ENCODE measurements at regions not wholly inside any gene's neighbourhood (a gene's known extent, or its start where the extent isn't known, plus 50 kb on each side); places are given as distances from the start of the nearest gene placed in this dataset.

- TF ChIP-seq MYC (IDR thresholded peaks at IDR 0.05; ENCODE audit: low read depth, low read length) (no peak), POLR2A (IDR thresholded peaks at IDR 0.05; ENCODE audit: extremely low read depth, insufficient read length) (no peak), MAX (IDR thresholded peaks at IDR 0.05; ENCODE audit: low read depth, low read length) (no peak)
- TF ChIP-seq, protein P1, sequence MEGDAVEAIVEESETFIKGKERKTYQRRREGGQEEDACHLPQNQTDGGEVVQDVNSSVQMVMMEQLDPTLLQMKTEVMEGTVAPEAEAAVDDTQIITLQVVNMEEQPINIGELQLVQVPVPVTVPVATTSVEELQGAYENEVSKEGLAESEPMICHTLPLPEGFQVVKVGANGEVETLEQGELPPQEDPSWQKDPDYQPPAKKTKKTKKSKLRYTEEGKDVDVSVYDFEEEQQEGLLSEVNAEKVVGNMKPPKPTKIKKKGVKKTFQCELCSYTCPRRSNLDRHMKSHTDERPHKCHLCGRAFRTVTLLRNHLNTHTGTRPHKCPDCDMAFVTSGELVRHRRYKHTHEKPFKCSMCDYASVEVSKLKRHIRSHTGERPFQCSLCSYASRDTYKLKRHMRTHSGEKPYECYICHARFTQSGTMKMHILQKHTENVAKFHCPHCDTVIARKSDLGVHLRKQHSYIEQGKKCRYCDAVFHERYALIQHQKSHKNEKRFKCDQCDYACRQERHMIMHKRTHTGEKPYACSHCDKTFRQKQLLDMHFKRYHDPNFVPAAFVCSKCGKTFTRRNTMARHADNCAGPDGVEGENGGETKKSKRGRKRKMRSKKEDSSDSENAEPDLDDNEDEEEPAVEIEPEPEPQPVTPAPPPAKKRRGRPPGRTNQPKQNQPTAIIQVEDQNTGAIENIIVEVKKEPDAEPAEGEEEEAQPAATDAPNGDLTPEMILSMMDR (IDR thresholded peaks at IDR 0.05; ENCODE audit: low read depth, low read length) = no peak
- DNase-seq (ENCODE audit: low read depth) = no peak
- H3K4me3 ChIP-seq (ENCODE audit: low read depth, low read length) = no peak overlapping the region
Measured at GRCh38 chr6:139687055-139687454, 312.6 kb upstream of the CITED2 start.

DNA sequence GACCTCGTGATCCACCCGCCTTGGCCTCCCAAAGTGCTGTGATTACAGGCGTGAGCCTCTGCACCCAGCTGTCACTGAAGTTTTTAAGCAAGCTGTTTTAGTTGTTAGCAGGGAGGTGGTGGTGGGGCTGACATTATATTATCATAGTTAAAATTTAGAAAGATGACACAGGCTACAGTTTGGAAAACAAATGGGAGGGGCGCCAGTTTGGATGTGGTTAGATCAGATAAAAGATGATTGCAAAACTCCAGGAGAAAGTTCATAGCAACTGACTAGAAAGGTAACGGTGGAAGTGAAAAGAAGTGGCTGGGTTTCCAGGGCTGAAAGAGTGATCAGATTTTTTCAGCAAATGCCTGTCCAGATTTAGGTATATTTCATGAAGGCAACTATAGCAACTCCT lies 311.9 kb upstream of the CITED2 start:
- peak; percentile 54 for DNase-seq (ENCODE audit: low read depth)
- no peak for TF ChIP-seq MAX (IDR thresholded peaks at IDR 0.05; ENCODE audit: low read depth, low read length)
- no peak for TF ChIP-seq POLR2A (IDR thresholded peaks at IDR 0.05; ENCODE audit: extremely low read depth, insufficient read length)
- TF ChIP-seq, protein P1 (IDR thresholded peaks at IDR 0.05; ENCODE audit: low read depth, low read length) = no peak
- no peak for TF ChIP-seq MYC (IDR thresholded peaks at IDR 0.05; ENCODE audit: low read depth, low read length)
- no peak overlapping the region for H3K4me3 ChIP-seq (ENCODE audit: low read depth, low read length)

DNA sequence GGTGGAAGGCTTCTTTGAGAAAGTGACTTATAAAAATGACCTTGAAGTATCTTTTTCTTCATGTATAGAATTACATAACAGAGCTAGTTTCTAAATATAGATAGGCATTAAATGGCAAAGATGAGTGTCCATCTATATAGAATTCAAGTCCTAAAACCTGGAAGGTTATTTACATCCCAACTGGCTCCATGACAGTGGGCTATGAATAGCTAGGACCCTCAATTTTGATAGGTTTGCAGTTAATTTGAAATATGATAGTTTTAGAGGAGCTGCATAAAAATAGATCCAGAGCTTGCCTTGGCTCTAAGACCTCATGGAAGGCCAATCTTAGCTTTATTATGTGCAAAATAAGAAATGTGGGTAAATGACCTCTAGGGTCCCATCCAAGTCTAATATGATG lies 310.6 kb upstream of the CITED2 start:
- TF ChIP-seq MYC (IDR thresholded peaks at IDR 0.05; ENCODE audit: low read depth, low read length) (no peak), MAX (IDR thresholded peaks at IDR 0.05; ENCODE audit: low read depth, low read length) (no peak), POLR2A (IDR thresholded peaks at IDR 0.05; ENCODE audit: extremely low read depth, insufficient read length) (no peak)
- TF ChIP-seq, protein P1 (IDR thresholded peaks at IDR 0.05; ENCODE audit: low read depth, low read length) = no peak
- no peak overlapping the region for H3K4me3 ChIP-seq (ENCODE audit: low read depth, low read length)
- DNase-seq (ENCODE audit: low read depth) = no peak

GRCh38 chr6:139680819-139681218 lies 306.4 kb upstream of the CITED2 start:
- DNase-seq (ENCODE audit: low read depth) = no peak
- H3K4me3 ChIP-seq (ENCODE audit: low read depth, low read length) = no peak overlapping the region
- no peak for TF ChIP-seq MYC (IDR thresholded peaks at IDR 0.05; ENCODE audit: low read depth, low read length)
- no peak for TF ChIP-seq MAX (IDR thresholded peaks at IDR 0.05; ENCODE audit: low read depth, low read length)
- TF ChIP-seq, protein P1 (IDR thresholded peaks at IDR 0.05; ENCODE audit: low read depth, low read length) = no peak

- TF ChIP-seq, protein P1 (IDR thresholded peaks at IDR 0.05; ENCODE audit: low read depth, low read length) = no peak
- no peak for TF ChIP-seq MYC (IDR thresholded peaks at IDR 0.05; ENCODE audit: low read depth, low read length)
- TF ChIP-seq POLR2A (IDR thresholded peaks at IDR 0.05; ENCODE audit: extremely low read depth, insufficient read length) = no peak
- no peak for TF ChIP-seq MAX (IDR thresholded peaks at IDR 0.05; ENCODE audit: low read depth, low read length)
- peak; percentile 58 for DNase-seq (ENCODE audit: low read depth)
- no peak overlapping the region for H3K4me3 ChIP-seq (ENCODE audit: low read depth, low read length)
Measured at GRCh38 chr6:139679516-139680179, 305.2 kb upstream of the CITED2 start.
